KOPT-K1 (cell line): ENCODE measurements at regions not wholly inside any gene's neighbourhood (a gene's known extent, or its start where the extent isn't known, plus 50 kb on each side); places are given as distances from the start of the nearest gene placed in this dataset.
"Not testable (repeated sequence)": the region's sequence is repeated elsewhere in the genome, so short reads cannot be mapped to it uniquely, and the experiment has no call there.

ENCODE experiments used
- H3K27ac ChIP-seq: fragments of 200-600 bp; sonication (generic); 2 replicates; pipeline ENCODE4 v1.5.1; 2016; ENCODE audit warnings: antibody characterized with exemption, mild to moderate bottlenecking, low read depth, low read length; ENCODE audit not compliant: poor library complexity, severe bottlenecking
- H3K36me3 ChIP-seq: fragments of 200-600 bp; sonication (generic); 2 replicates; pipeline ENCODE4 v1.5.1; 2017; ENCODE audit warnings: antibody characterized with exemption, mild to moderate bottlenecking, low read length, moderate library complexity; ENCODE audit not compliant: insufficient read depth
- H3K9me3 ChIP-seq: fragments of 200-600 bp; sonication (generic); 2 replicates; pipeline ENCODE4 v1.5.1; 2017; ENCODE audit warnings: antibody characterized with exemption, low read length, mild to moderate bottlenecking; ENCODE audit not compliant: insufficient read depth, poor library complexity, severe bottlenecking

GRCh38 chr2:16067866-16068551 lies 127.7 kb downstream of the MYCN start:
- Histone ChIP-seq H3K27ac (no peak overlapping the region), H3K9me3 (peaks cover 18% of the 10 kb centered on the region)

GRCh38 chr2:16067444-16067843 lies 127.1 kb downstream of the MYCN start:
- no peak overlapping the region for H3K27ac ChIP-seq
- H3K9me3 ChIP-seq: peaks cover 23% of the 10 kb centered on the region
- no peaks in the 10 kb centered on the region for H3K36me3 ChIP-seq

More at GRCh38 chr2:16067866-16068551, 127.7 kb downstream of the MYCN start:
- no peaks in the 10 kb centered on the region for H3K36me3 ChIP-seq

GRCh38 chr2:16067037-16067406 lies 126.7 kb downstream of the MYCN start:
- Histone ChIP-seq H3K36me3 (no peaks in the 10 kb centered on the region), H3K27ac (no peak overlapping the region), H3K9me3 (peaks cover 23% of the 10 kb centered on the region)

GRCh38 chr2:16066261-16067036 lies 126.1 kb downstream of the MYCN start:
- no peaks in the 10 kb centered on the region for H3K36me3 ChIP-seq
- H3K27ac ChIP-seq: no peak overlapping the region
- peaks cover 23% of the 10 kb centered on the region for H3K9me3 ChIP-seq

GRCh38 chr2:16065272-16066069 lies 125.1 kb downstream of the MYCN start:
- H3K27ac ChIP-seq: not testable (repeated sequence)
- peaks cover 23% of the 10 kb centered on the region for H3K9me3 ChIP-seq

GRCh38 chr2:16064745-16065144 lies 124.4 kb downstream of the MYCN start:
- no peaks in the 10 kb centered on the region for H3K36me3 ChIP-seq
- H3K9me3 ChIP-seq: peaks cover 23% of the 10 kb centered on the region
- no peak overlapping the region for H3K27ac ChIP-seq

More at GRCh38 chr2:16065272-16066069, 125.1 kb downstream of the MYCN start:
- H3K36me3 ChIP-seq: not testable (repeated sequence)

- peaks cover 23% of the 10 kb centered on the region for H3K9me3 ChIP-seq
- no peaks in the 10 kb centered on the region for H3K36me3 ChIP-seq
- H3K27ac ChIP-seq: no peak overlapping the region
These were observed 123.7 kb downstream of the MYCN start for GRCh38 chr2:16063955-16064633.

GRCh38 chr2:16063251-16063850 lies 123.0 kb downstream of the MYCN start:
- peaks cover 23% of the 10 kb centered on the region for H3K9me3 ChIP-seq
- no peaks in the 10 kb centered on the region for H3K36me3 ChIP-seq
- H3K27ac ChIP-seq: no peak overlapping the region

GRCh38 chr2:16062471-16063250 lies 122.3 kb downstream of the MYCN start:
- H3K27ac ChIP-seq: no peak overlapping the region
- no peaks in the 10 kb centered on the region for H3K36me3 ChIP-seq
- peaks cover 23% of the 10 kb centered on the region for H3K9me3 ChIP-seq

- Histone ChIP-seq H3K27ac (no peak overlapping the region), H3K36me3 (no peaks in the 10 kb centered on the region), H3K9me3 (peaks cover 23% of the 10 kb centered on the region)
These were observed 121.3 kb downstream of the MYCN start for GRCh38 chr2:16061441-16062217.

GRCh38 chr2:16060936-16061338 lies 120.6 kb downstream of the MYCN start:
- H3K27ac ChIP-seq: no peak overlapping the region

GRCh38 chr2:16060125-16060935 lies 120.0 kb downstream of the MYCN start:
- Histone ChIP-seq H3K9me3 (peaks cover 23% of the 10 kb centered on the region), H3K36me3 (no peaks in the 10 kb centered on the region), H3K27ac (no peak overlapping the region)

More at GRCh38 chr2:16060936-16061338, 120.6 kb downstream of the MYCN start:
- peaks cover 23% of the 10 kb centered on the region for H3K9me3 ChIP-seq
- H3K36me3 ChIP-seq: no peaks in the 10 kb centered on the region
